HPDE6-E6E7 (cell line): ENCODE measurements at regions not wholly inside any gene's neighbourhood (a gene's known extent, or its start where the extent isn't known, plus 50 kb on each side); places are given as distances from the start of the nearest gene placed in this dataset.
A peak's percentile ranks its signal among the peaks of the same experiment; 100 is the strongest.
"Not testable (repeated sequence)": the region's sequence is repeated elsewhere in the genome, so short reads cannot be mapped to it uniquely, and the experiment has no call there.

Experiments
- DNase-seq: peaks from one replicate; pipeline ENCODE4 v3.0.0; 2011; ENCODE audit warnings: missing footprints; ENCODE audit errors: extremely low spot score

GRCh38 chr7:113783403-113783802 is 135.4 kb downstream of the PPP1R3A start:
- no peak for DNase-seq

DNA sequence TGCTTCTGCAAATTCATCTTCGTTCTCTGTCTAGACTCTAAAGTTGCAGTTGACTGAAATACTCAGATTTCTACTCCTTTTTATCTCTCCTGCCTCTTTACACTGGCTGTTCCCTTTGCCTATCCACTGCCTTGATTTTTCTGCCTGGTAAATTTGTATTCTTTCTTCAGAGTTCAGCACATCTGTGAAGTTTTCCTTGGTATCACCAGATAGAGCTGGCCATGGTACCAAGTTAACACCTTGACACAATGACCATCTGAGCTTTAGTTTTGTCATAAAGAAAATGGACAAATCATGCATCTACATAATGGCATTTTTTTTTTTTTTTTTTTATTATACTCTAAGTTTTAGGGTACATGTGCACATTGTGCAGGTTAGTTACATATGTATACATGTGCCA is 143.0 kb downstream of the PPP1R3A start:
- no peak for DNase-seq

DNA sequence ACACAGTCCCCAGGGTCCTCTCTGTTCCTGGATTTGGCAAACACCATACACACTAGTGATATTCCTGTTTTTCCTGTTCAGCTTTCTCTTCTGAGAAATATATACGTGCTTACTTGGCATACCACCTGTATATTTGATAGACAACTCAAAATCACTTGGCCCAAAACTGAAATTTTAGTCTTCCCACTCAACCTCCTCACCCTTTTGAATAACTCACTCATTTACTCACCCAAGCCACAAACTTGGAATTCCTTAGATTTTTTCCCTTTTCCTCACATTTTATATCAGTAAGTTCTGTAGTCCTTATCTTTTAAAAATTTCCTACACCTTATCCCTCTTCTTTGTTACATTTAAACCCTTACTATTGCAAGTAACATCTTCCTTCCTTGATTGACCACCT is 143.4 kb downstream of the PPP1R3A start:
- DNase-seq, result no peak

DNA sequence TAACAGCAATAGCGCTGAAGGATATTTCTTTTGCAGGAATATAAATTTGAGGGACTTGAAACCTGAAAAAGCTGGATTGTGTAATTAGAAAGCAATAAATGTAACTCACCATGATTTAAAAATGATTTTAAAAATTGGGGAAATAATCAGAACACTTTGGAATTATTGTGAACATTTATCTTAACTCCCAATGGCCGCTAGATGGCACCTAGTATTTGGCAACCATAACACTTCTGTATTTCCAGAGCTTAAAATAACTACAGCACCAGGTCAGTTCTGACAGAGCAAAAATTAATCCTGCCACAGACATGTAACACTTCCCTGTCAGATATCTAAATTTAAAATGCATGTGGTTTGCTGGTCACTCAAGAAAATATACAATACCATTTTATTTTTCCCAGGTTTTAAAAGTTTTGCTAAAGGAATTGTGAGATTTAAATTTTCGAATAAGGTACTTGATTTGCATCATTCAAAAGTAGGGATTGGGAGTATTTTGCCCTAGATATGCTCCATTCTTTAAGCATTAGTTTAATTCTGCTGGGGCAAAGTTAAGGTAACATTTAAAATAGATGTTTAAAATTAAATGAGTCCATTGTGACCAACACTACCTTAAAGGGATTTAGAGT is 144.5 kb downstream of the PPP1R3A start:
- peak; percentile 11 for DNase-seq

GRCh38 chr7:113770146-113770738 is 148.6 kb downstream of the PPP1R3A start:
- no peak for DNase-seq

GRCh38 chr7:113768387-113768786 is 150.4 kb downstream of the PPP1R3A start:
- DNase-seq, result no peak

DNA sequence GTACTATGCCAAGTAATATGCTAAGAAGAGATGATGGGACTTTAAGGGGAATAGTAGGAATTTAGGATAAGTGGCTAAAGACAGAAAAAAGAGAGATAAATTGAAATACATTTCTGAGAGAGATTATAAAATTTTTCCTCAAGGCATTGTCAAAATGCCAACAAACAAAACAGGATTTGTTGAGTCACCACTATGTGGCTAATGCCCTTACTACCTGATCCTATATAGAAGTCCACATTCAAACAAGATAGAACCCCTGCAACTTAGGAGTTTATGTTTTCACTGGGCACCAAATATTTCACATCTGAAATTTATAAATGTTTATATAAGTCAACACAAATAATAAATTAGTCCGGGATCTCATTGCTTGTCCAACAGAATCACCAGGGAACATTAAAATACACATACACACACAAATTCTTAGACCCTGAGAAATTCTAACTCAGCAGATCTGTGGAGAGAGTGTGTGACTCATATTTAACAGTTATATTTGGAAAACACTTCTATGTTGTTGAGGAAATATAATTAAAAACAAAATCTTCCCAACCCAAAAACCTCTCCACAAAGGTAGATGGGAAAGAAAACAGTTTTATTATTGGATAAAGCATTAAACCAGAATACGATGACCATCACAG is 154.3 kb downstream of the PPP1R3A start:
- peak; percentile 4 for DNase-seq

DNA sequence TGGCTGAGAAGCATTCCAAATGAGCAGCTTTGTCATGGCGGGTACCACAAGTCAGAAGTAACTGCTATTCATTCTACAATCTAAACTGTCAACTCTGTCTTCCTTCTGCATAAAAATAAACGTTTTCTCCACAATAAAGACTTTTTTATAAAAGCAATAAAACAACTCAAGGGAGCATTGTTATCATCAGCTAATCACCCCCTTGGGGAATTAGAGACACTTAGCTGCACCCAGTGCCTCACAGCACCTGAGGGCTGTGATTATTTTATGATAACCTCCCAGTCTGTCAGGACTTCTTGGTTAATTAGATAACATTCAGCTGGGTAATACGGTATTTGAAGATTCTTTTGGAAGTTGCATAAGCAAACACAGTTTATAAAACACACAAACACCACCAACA is 155.6 kb downstream of the PPP1R3A start:
- DNase-seq, result no peak

- no peak for DNase-seq
Measured at GRCh38 chr7:113756250-113756649, 162.6 kb downstream of the PPP1R3A start.

GRCh38 chr7:113752689-113753088 is 166.1 kb downstream of the PPP1R3A start:
- no peak for DNase-seq

GRCh38 chr7:113752289-113752688 is 166.5 kb downstream of the PPP1R3A start:
- DNase-seq, result no peak

GRCh38 chr7:113751547-113751946 is 167.3 kb downstream of the PPP1R3A start:
- DNase-seq, result no peak

- DNase-seq, result not testable (repeated sequence)
Measured at GRCh38 chr7:113748385-113748784, 170.4 kb downstream of the PPP1R3A start.

DNA sequence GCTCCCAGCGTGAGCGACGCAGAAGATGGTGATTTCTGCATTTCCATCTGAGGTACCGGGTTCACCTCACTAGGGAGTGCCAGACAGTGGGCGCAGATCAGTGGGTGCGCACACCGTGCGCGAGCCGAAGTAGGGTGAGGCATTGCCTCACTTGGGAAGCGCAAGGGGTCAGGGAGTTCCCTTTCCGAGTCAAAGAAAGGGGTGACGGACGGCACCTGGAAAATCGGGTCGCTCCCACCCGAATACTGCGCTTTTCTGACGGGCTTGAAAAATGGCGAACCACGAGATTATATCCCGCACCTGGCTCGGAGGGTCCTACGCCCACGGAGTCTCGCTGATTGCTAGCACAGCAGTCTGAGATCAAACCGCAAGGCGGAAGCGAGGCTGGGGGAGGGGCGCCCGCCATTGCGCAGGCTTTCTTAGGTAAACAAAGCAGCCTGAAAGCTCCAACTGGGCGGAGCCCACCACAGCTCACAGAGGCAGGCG is 175.8 kb downstream of the PPP1R3A start:
- DNase-seq, result not testable (repeated sequence)

- DNase-seq, result no peak
Measured at GRCh38 chr7:113742377-113742776, 176.4 kb downstream of the PPP1R3A start.

GRCh38 chr7:113731571-113731970 is 187.2 kb downstream of the PPP1R3A start:
- no peak for DNase-seq

DNA sequence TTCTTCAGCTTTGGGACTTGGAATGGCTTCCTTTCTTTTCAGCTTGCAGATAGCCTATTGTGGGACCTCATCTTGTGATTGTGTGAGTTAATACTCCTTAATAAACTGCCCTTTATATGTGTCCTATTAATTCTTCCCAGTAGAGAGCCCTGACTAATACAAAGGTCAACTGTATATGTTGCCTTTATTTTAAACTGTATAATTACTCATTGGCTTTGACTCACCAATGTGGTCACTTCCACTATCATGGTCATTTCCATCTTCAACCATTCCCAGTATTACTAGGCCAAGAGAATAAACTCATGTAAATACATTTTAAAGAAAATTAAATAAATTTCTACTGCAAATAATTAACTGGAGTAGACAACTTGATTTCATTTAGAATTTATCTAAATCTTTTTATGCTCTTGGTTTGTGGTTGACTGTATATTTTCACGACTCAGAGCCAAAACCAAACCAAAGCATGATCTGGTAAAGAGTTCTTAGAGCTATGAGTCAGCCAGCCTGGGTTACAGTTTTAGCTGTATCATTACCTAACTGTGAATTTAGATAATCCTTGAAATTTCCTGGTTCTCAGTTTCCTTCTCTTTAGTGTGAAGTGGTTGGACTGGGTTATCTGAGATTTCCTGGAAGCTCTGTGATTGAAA is 188.4 kb downstream of the PPP1R3A start:
- DNase-seq, result peak; percentile 31

GRCh38 chr7:113727486-113727885 is 191.3 kb downstream of the PPP1R3A start:
- no peak for DNase-seq

GRCh38 chr7:113722006-113722405 is 196.8 kb downstream of the PPP1R3A start:
- DNase-seq, result no peak

DNA sequence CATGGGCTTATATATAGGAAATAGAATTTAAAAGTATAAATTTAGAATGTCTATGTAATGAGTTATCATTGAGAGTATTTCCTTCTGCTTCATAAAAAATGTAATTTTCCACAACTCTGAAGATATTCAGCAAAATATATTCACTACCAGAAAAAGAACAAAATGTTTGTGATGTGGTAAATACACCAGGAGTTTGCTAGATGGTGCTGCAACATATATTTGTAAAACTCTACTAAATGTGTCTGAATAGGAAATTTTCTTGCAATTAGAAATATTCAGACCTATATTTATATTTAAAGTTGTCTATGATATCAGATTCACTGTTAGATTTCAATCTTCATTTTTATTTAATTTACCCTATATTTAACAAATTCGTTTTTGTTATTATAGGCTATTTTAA is 201.1 kb downstream of the PPP1R3A start:
- no peak for DNase-seq

DNA sequence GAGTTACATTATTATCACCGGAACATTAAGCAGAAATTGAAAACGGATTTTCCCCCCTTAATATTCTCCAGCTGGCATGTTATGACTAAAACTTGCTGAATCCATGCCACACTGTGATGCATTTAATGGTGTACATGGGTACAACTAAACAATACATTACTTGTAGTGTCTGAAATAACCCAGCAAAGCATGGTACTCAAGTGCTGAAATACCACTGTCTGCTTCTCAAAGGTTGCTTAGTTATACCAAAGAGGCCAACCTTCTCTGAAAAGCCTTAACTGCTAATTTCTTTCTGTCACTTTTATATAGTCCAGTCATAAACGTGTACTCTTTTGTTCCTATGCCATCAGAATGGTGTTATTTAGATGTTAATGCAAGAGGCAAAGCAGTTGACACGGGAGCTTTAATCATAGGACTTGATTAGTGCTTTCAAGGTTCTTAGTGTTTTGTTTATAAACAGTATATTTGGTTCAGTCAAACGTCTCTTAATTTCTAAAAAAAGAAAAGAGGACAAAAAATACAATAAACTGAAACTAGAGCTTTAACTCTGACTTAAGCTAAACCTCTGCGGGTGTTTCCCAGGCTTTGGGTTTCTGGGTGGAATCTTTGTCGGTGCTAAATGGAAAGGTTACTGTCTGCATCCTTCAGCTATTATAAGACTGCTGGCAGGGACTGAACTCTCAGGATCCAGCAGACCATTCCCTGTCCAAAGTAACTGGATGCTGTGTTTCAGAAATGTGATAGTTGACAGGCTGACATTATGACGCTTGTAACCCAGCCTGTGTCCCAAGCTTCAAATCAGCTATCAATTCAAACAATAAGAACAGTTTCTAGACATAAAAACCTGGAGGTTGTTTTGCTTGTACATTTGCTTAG is 202.6 kb downstream of the PPP1R3A start:
- no peak for DNase-seq

DNA sequence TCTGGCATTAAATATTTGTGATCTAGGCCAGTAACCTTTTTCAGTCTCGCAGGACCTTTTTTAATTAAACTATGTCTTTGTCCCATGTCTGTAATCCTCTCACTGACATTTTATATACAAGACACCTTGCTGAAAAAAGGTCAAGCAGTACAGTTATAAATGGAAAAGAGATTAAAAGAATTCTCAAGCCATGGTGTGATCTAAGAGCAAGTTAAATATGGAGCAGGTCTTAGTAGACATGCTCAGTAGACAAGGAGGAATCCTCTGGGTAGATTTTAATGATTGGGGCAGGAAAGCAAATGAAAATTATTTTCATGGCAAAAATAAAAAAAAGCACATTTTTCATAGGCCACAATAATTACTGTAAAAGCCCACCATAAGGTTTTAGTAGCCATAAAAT is 203.5 kb downstream of the PPP1R3A start:
- no peak for DNase-seq
